GM18499 (cell line): ENCODE measurements at regions not wholly inside any gene's neighbourhood (a gene's known extent, or its start where the extent isn't known, plus 50 kb on each side); places are given as distances from the start of the nearest gene placed in this dataset.
"Not testable (repeated sequence)": the region's sequence is repeated elsewhere in the genome, so short reads cannot be mapped to it uniquely, and the experiment has no call there.

Experiments
- ATAC-seq: cut with Tn5 transposase; IDR thresholded peaks from one replicate; pipeline ENCODE4 v1.9.1; 2021; ENCODE audit warnings: moderate number of reproducible peaks; ENCODE audit not compliant: insufficient read depth, unreplicated experiment

GRCh38 chr17:27049104-27049784, 244.7 kb upstream of the WSB1 start:
- ATAC-seq, result no peak

DNA sequence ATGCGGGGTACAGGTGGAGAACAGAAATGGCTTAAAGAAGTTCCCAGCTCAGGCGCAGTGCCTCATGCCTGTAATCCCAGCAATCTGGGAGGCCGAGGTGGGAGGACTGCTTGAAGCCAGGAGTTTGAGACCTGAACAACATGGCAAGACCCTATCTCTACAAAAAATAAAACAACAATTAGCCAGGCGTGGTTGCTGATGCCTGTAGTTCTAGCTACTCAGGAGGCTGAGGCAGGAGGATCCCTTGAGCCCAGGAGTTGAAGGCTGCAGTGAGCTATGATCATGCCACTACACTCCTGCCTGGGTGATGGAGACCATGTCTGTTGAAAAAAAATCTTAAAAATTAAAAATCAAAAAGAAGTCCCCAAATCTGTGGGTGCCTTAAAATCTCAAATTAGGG, 228.3 kb upstream of the WSB1 start:
- ATAC-seq, result no peak

DNA sequence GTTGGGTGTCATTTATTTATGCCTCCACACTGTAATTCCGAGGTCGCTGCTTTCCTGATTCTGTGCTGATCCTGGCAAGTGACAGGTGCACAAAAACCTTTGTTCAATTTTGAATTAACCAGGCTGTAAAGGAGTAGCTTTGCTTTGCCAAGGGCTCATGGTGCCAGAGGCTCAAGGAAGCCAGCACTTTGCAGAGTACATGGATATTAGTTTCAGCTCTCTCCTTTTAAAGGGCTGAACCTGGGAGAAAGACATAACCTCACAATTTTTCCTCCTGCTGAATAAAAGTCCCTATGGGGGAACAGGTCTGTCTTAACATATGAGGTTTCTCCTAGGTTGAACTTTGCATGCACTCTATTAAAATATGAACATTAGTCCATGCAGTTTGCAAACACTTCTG, 227.6 kb upstream of the WSB1 start:
- no peak for ATAC-seq

GRCh38 chr17:27069842-27070508, 223.9 kb upstream of the WSB1 start:
- no peak for ATAC-seq

GRCh38 chr17:27070836-27071235, 223.1 kb upstream of the WSB1 start:
- ATAC-seq, result no peak

DNA sequence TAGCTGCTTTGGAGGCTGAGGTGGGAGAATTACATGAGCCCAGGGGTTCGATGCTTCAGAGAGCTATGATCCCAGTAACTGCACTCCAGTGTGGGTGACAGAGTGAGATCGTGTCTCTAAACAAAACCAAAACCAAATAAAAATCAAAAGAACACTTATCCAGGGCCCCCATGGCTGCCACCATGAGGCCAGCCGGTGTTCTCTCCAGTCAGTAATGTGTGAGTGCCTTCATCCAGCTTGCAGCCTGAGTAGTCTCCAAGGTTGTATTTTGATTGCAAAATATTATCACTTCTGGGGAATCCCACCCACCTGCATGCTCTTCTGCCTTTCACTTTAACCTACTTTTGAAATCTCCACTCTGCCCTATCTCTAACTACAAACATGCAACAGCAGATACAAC, 221.0 kb upstream of the WSB1 start:
- no peak for ATAC-seq

DNA sequence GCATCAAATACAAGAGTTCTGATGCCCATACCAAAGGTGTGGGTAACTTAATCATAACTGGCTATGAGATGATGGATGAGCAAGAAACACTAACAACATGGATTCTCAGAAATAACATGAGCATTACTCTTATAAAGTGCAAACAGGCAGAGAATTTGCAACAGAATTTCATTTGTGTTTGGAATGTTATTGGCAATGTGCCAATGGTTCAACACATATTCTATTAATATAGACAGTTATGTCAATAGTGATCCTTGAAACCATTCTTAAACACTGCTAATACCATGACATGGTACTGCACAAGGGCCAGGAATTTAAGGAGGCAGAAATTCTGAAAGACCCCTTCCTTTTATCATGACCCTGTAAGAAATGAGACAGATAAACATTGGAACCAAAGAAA, 217.1 kb upstream of the WSB1 start:
- ATAC-seq, result no peak

DNA sequence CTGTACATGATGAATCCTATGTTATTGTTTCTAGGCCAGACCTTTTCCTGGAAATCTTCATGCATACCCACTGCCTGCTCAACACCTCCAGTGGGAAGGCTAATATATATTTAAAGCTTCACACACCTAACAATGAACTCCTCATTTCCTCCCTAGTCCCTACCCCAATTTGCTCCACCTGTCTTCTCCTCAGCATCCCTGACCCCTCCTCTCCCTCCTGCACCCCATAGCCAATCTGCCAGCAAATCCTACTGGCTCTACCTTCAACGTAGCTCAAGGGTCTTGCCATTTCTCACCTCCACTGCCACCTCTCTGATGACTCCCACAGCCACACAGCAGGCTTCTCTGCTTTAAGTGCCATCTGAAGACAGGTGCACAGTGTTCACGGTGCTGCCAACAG, 215.6 kb upstream of the WSB1 start:
- ATAC-seq, result no peak

DNA sequence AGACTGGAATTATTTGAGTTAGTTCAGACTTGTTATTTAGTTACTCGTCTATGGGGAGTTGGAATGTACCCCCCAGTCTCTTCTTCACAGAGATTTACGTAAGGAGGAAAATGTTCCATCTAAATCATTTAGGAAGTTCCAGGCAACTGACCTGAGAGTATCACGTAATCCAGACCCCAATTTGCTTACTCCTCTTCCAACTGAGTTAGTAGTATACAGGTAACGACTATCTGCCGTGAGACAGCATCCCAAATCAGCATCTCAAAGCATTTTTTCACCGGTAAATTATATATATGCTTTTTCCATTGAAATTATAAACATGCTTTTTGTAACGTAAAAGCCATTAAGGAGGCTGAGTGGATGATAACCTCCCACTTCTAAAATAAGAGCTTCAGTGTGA, 214.3 kb upstream of the WSB1 start:
- no peak for ATAC-seq

DNA sequence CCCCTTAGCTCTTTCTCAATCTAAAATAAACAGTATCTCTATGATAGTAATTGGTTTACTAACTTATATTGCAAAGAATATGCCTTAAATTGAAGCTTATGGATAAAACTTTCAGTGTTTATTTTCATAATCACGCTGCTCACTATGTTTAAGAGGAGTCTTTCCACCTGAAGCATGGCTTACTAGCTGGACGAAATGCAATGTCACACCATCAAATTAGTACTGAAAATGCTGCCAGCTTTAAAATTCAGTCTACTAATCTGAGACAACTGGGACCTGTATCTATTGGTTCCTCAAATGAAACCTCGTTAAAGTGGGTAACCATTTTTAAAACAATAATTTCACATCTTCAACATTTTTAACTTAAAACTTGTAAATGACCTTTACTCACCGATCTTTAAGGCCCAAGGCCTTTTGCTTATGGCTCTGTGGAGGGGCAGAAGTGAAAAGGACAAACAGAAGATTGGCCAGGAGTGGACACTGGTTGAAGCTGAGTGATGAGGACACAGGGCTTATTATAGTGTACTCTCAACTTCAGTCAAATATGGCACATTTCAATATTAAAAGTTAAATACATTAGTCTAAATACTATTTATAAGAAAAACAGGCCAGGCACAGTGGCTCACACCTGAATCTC, 212.8 kb upstream of the WSB1 start:
- ATAC-seq, result no peak

GRCh38 chr17:27082023-27082774, 211.7 kb upstream of the WSB1 start:
- ATAC-seq, result no peak

- no peak for ATAC-seq
These were observed 211.1 kb upstream of the WSB1 start for GRCh38 chr17:27082775-27083154.

GRCh38 chr17:27083408-27084185, 210.3 kb upstream of the WSB1 start:
- no peak for ATAC-seq

DNA sequence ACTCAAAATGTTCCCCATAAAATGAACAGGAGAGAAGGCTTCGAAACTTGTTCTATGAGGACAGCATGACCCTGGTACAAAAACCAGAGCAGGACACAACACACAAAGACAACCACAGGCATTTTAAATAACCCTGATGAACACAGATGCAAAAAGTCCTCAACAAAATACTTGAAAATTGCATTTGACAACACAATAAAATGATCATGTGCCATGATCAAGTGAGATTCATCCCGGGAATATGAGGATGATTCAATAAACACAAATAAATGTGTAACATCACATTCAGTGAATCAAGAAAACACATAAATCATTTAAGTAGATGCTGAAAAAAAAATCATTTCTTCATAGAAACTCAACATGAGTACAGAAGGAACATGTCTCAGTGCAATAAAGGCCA, 208.4 kb upstream of the WSB1 start:
- ATAC-seq, result no peak

GRCh38 chr17:27086526-27086925, 207.4 kb upstream of the WSB1 start:
- ATAC-seq, result no peak

DNA sequence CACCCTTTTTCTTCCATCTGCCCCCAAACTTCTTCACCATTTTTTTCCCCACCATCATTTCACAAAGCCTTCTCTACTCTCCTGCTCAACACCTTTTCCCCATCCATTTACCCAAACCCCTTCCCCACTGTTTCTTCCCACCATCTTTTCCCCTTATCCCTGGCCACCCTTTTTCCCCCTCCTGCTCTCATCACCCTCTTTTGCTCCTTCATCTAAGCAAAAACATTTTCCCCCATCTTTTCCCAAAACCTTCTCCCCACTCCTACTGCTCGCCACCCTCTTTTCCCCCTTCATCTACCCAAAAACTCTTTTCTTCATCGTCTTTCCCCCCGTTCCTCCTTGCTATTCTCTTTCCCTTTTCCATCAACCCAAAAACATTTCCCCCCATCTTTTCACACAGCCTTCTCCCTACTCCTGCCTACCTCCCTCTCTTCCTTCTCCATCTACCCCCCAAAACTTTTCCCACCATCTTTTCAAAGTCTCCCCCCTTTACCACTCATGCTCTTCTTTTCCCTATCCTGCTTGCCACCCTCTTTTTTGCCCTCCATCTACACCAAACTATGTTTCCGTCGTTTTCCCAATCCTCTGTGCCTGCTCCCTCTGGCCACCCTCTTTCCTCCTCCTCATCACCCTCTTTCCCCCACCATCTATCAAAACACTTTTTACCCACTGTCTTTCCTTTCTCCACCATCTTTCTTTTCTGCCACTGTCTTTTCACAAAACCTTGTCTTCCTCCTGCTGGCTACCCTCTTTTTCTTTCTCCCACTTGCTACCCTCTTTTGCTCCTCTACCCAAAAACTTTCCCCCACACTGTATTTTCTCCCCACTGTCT, 205.8 kb upstream of the WSB1 start:
- no peak for ATAC-seq

- ATAC-seq, result no peak
These were observed 205.2 kb upstream of the WSB1 start for GRCh38 chr17:27088767-27089078.

- not testable (repeated sequence) for ATAC-seq
These were observed 204.6 kb upstream of the WSB1 start for GRCh38 chr17:27089079-27089928.

- no peak for ATAC-seq
These were observed 204.0 kb upstream of the WSB1 start for GRCh38 chr17:27089929-27090247.
